Glomerular visceral epithelial cell (primary cell): ENCODE measurements at regions not wholly inside any gene's neighbourhood (a gene's known extent, or its start where the extent isn't known, plus 50 kb on each side); places are given as distances from the start of the nearest gene placed in this dataset.

Source experiments
- DNase-seq: peaks from one replicate; pipeline ENCODE4 v3.0.0-alpha.2; 2016; ENCODE audit errors: extremely low spot score

- no peak for DNase-seq
These were observed 536.5 kb upstream of the FZD8 start for GRCh38 chr10:36178616-36179015.

GRCh38 chr10:36177071-36177470 lies 535.0 kb upstream of the FZD8 start:
- no peak for DNase-seq

- no peak for DNase-seq
These were observed 533.9 kb upstream of the FZD8 start for GRCh38 chr10:36175954-36176353.

- no peak for DNase-seq
These were observed 531.3 kb upstream of the FZD8 start for GRCh38 chr10:36173364-36173763.

GRCh38 chr10:36171953-36172940 lies 530.2 kb upstream of the FZD8 start:
- DNase-seq = peak; percentile 43

GRCh38 chr10:36171556-36171952 lies 529.5 kb upstream of the FZD8 start:
- no peak for DNase-seq

GRCh38 chr10:36170943-36171501 lies 528.9 kb upstream of the FZD8 start:
- DNase-seq = no peak

GRCh38 chr10:36170142-36170719 lies 528.1 kb upstream of the FZD8 start:
- DNase-seq = no peak

GRCh38 chr10:36168777-36169176 lies 526.7 kb upstream of the FZD8 start:
- DNase-seq = no peak

- no peak for DNase-seq
These were observed 522.7 kb upstream of the FZD8 start for GRCh38 chr10:36164556-36165504.

GRCh38 chr10:36163827-36164226 lies 521.7 kb upstream of the FZD8 start:
- DNase-seq = no peak

GRCh38 chr10:36157486-36157885 lies 515.4 kb upstream of the FZD8 start:
- no peak for DNase-seq

GRCh38 chr10:36148207-36148606 lies 506.1 kb upstream of the FZD8 start:
- no peak for DNase-seq

GRCh38 chr10:36147529-36147928 lies 505.4 kb upstream of the FZD8 start:
- DNase-seq = no peak

- no peak for DNase-seq
These were observed 499.9 kb upstream of the FZD8 start for GRCh38 chr10:36141856-36142560.

GRCh38 chr10:36129051-36129450 lies 487.0 kb upstream of the FZD8 start:
- no peak for DNase-seq

- DNase-seq = no peak
These were observed 484.0 kb upstream of the FZD8 start for GRCh38 chr10:36126076-36126475.

GRCh38 chr10:36119455-36119854 lies 477.4 kb upstream of the FZD8 start:
- DNase-seq = no peak

- no peak for DNase-seq
These were observed 476.2 kb upstream of the FZD8 start for GRCh38 chr10:36118314-36118713.

- no peak for DNase-seq
These were observed 475.8 kb upstream of the FZD8 start for GRCh38 chr10:36117890-36118289.

- no peak for DNase-seq
These were observed 475.1 kb upstream of the FZD8 start for GRCh38 chr10:36117231-36117630.
